ENCODE measurements at regions not wholly inside any gene's neighbourhood (a gene's known extent, or its start where the extent isn't known, plus 50 kb on each side); places are given as distances from the start of the nearest gene placed in this dataset.
"Not testable (repeated sequence)": the region's sequence is repeated elsewhere in the genome, so short reads cannot be mapped to it uniquely, and the experiment has no call there.

GRCh38 chr12:29889737-29890136 lies 106.0 kb upstream of the TMTC1 start:
- Histone ChIP-seq H4K20me1 (ENCODE audit: insufficient read depth, low read length, poor library complexity, severe bottlenecking) (no peaks in the 10 kb centered on the region), H3F3A (ENCODE audit: low read depth) (no peaks in the 10 kb centered on the region), H3K9me3 (ENCODE audit: insufficient read depth, low read depth, low read length) (no peaks in the 10 kb centered on the region), H3K4me3 (ENCODE audit: low read length, poor library complexity, severe bottlenecking) (no peak overlapping the region), H3K79me2 (ENCODE audit: insufficient read depth, low read length) (no peaks in the 10 kb centered on the region), H3K4me2 (ENCODE audit: low read depth, low read length, poor library complexity, severe bottlenecking) (no peak overlapping the region), H3K9me2 (replicated peaks; ENCODE audit: low read depth, low read length) (0 out of 2 replicates have a peak, but pooled peaks cover 3% of the 10 kb centered on the region), H3K27me3 (ENCODE audit: insufficient read depth, low read length, poor library complexity, severe bottlenecking) (no peaks in the 10 kb centered on the region), H3K36me3 (ENCODE audit: insufficient read depth, low read length) (no peaks in the 10 kb centered on the region), H3K4me1 (ENCODE audit: insufficient read depth, low read length, poor library complexity, severe bottlenecking) (no peaks in the 10 kb centered on the region), H3K9ac (ENCODE audit: low read depth, low read length, poor library complexity, severe bottlenecking) (no peak overlapping the region), H2AFZ (ENCODE audit: low read length) (no peak overlapping the region)
- no peak for TF ChIP-seq EZH2phosphoT487 (IDR thresholded peaks at IDR 0.05; ENCODE audit: borderline replicate concordance)
- TF ChIP-seq CTCF (conservative IDR thresholded peaks at IDR 0.05; ENCODE audit: low read length) = peak; percentile 65

DNA sequence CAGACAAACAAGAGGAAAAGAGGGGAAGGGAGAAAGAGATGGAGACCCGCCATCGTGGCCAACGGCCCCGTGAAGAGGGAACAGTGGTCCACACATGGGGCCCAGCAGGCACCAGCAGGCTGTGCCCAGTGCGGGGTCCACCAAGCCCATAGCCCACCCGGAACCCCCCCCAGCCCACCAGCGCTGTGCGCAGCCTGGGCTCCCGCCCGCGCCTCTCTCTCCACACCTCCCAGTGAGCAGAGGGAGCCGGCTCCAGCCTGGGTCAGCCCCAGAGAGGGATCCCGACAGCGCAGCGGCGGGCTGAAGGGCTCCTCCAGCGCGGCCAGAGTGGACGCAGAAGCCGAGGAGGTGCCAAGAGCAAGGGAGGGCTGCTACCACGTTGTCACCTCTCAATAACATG lies 105.0 kb upstream of the TMTC1 start:
- TF ChIP-seq CTCF (conservative IDR thresholded peaks at IDR 0.05; ENCODE audit: low read length) (no peak), EZH2phosphoT487 (IDR thresholded peaks at IDR 0.05; ENCODE audit: borderline replicate concordance) (no peak)
- H3K4me2 ChIP-seq (ENCODE audit: low read depth, low read length, poor library complexity, severe bottlenecking) = no peak overlapping the region
- H3K4me1 ChIP-seq (ENCODE audit: insufficient read depth, low read length, poor library complexity, severe bottlenecking) = no peaks in the 10 kb centered on the region

GRCh38 chr12:29884957-29885356 lies 101.2 kb upstream of the TMTC1 start:
- H3K9me3 ChIP-seq (ENCODE audit: insufficient read depth, low read depth, low read length); H3K4me1 ChIP-seq (ENCODE audit: insufficient read depth, low read length, poor library complexity, severe bottlenecking); H3F3A ChIP-seq (ENCODE audit: low read depth); H3K4me2 ChIP-seq (ENCODE audit: low read depth, low read length, poor library complexity, severe bottlenecking); H4K20me1 ChIP-seq (ENCODE audit: insufficient read depth, low read length, poor library complexity, severe bottlenecking); H3K9me2 ChIP-seq (replicated peaks; ENCODE audit: low read depth, low read length); H2AFZ ChIP-seq (ENCODE audit: low read length); H3K9ac ChIP-seq (ENCODE audit: low read depth, low read length, poor library complexity, severe bottlenecking); H3K27me3 ChIP-seq (ENCODE audit: insufficient read depth, low read length, poor library complexity, severe bottlenecking); H3K36me3 ChIP-seq (ENCODE audit: insufficient read depth, low read length); H3K79me2 ChIP-seq (ENCODE audit: insufficient read depth, low read length); H3K4me3 ChIP-seq (ENCODE audit: low read length, poor library complexity, severe bottlenecking): not testable (repeated sequence)

More for the DNA sequence above, 105.0 kb upstream of the TMTC1 start:
- H3K9ac ChIP-seq (ENCODE audit: low read depth, low read length, poor library complexity, severe bottlenecking) = no peak overlapping the region
- H4K20me1 ChIP-seq (ENCODE audit: insufficient read depth, low read length, poor library complexity, severe bottlenecking) = no peaks in the 10 kb centered on the region
- H3F3A ChIP-seq (ENCODE audit: low read depth) = no peaks in the 10 kb centered on the region
- 0 out of 2 replicates have a peak, but pooled peaks cover 3% of the 10 kb centered on the region for H3K9me2 ChIP-seq (replicated peaks; ENCODE audit: low read depth, low read length)
- H3K27me3 ChIP-seq (ENCODE audit: insufficient read depth, low read length, poor library complexity, severe bottlenecking) = no peaks in the 10 kb centered on the region
- H3K36me3 ChIP-seq (ENCODE audit: insufficient read depth, low read length) = no peaks in the 10 kb centered on the region
- H3K79me2 ChIP-seq (ENCODE audit: insufficient read depth, low read length) = no peaks in the 10 kb centered on the region
- no peak overlapping the region for H2AFZ ChIP-seq (ENCODE audit: low read length)
- H3K9me3 ChIP-seq (ENCODE audit: insufficient read depth, low read depth, low read length) = no peaks in the 10 kb centered on the region
- H3K4me3 ChIP-seq (ENCODE audit: low read length, poor library complexity, severe bottlenecking) = no peak overlapping the region

DNA sequence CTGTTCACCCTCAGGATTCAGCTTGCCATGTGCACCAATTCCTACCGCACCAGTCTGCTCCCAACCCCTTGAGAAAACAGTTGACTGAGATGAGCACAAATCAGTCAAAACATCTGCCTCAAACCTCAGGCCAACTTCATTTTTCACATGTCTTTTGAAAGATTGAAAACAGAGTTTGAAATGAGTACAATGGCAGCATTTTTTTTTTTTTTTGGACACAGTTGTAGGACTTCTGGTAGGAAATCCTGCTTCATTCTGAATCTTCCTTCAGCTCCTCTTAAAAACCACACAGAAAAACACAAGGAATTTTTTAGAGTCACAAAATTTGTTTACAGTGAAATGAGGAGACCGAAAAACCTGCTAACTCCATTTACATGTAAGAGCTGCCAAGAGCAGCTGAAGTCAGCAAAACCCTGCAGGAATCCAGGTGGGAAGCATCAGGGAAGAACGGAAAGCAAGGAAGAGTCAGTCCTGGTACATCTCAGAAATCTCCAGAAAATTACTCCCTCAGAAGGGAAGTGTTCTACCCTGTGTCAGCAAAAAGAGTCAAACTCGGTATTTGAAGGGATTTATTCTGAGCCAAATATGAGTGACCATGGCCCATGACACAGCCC lies 100.3 kb upstream of the TMTC1 start:
- H3K9me3 ChIP-seq (ENCODE audit: insufficient read depth, low read depth, low read length) = no peaks in the 10 kb centered on the region
- no peak for TF ChIP-seq CTCF (conservative IDR thresholded peaks at IDR 0.05; ENCODE audit: low read length)
- no peak for TF ChIP-seq EZH2phosphoT487 (IDR thresholded peaks at IDR 0.05; ENCODE audit: borderline replicate concordance)
- H3K27me3 ChIP-seq (ENCODE audit: insufficient read depth, low read length, poor library complexity, severe bottlenecking) = no peaks in the 10 kb centered on the region
- H3K4me1 ChIP-seq (ENCODE audit: insufficient read depth, low read length, poor library complexity, severe bottlenecking) = no peaks in the 10 kb centered on the region
- H3K9ac ChIP-seq (ENCODE audit: low read depth, low read length, poor library complexity, severe bottlenecking) = no peak overlapping the region
- H3F3A ChIP-seq (ENCODE audit: low read depth) = no peaks in the 10 kb centered on the region
- no peak overlapping the region for H3K4me3 ChIP-seq (ENCODE audit: low read length, poor library complexity, severe bottlenecking)
- H3K4me2 ChIP-seq (ENCODE audit: low read depth, low read length, poor library complexity, severe bottlenecking) = no peak overlapping the region
- H3K9me2 ChIP-seq (replicated peaks; ENCODE audit: low read depth, low read length) = no peaks in the 10 kb centered on the region
- H4K20me1 ChIP-seq (ENCODE audit: insufficient read depth, low read length, poor library complexity, severe bottlenecking) = no peaks in the 10 kb centered on the region
- H3K79me2 ChIP-seq (ENCODE audit: insufficient read depth, low read length) = no peaks in the 10 kb centered on the region
- no peaks in the 10 kb centered on the region for H3K36me3 ChIP-seq (ENCODE audit: insufficient read depth, low read length)
- no peak overlapping the region for H2AFZ ChIP-seq (ENCODE audit: low read length)

Measured in Loucy (cell line).